WTC11 (cell line): ENCODE measurements at regions not wholly inside any gene's neighbourhood (a gene's known extent, or its start where the extent isn't known, plus 50 kb on each side); places are given as distances from the start of the nearest gene placed in this dataset.

Experiments used
- ATAC-seq: fragments of 200-7000 bp; cut with Tn5 transposase; 2 replicates; pipeline ENCODE4 v1.10.0; 2021; ENCODE audit warnings: mild to moderate bottlenecking, moderate library complexity
- CTCF ChIA-PET: fragments of 300-600 bp; sonication (Branson Sonifier 250); formaldehyde crosslinking; loops from one replicate; lab custom pipeline; 2021; ENCODE audit warnings: antibody characterized with exemption; lab: Charles Lee
- POLR2A ChIA-PET: fragments of 350-600 bp; sonication (Branson Sonifier 250); formaldehyde crosslinking; loops from one replicate; lab custom pipeline; 2021; ENCODE audit warnings: antibody characterized with exemption; lab: Charles Lee
- DNase-seq: peaks from one replicate; pipeline ENCODE4 v3.0.0; 2021; ENCODE audit warnings: low spot score
- H3K27ac Mint-ChIP-seq: 2 replicates; pipeline ENCODE4 v1.8.0; 2021; ENCODE audit warnings: mixed read lengths
- H3K27me3 Mint-ChIP-seq: 2 replicates; pipeline ENCODE4 v1.8.0; 2021; ENCODE audit warnings: low read depth, mild to moderate bottlenecking, moderate library complexity, mixed read lengths
- H3K36me3 Mint-ChIP-seq: 2 replicates; pipeline ENCODE4 v1.8.0; 2021; ENCODE audit warnings: mixed read lengths
- H3K4me1 Mint-ChIP-seq: 2 replicates; pipeline ENCODE4 v1.8.0; 2022; ENCODE audit warnings: mixed read lengths
- H3K4me3 Mint-ChIP-seq: 2 replicates; pipeline ENCODE4 v1.8.0; 2021; ENCODE audit warnings: mild to moderate bottlenecking, moderate library complexity, mixed read lengths
- H3K9me3 Mint-ChIP-seq: 2 replicates; pipeline ENCODE4 v1.8.0; 2021; ENCODE audit warnings: mixed read lengths
- ARID4B ChIP-seq: sonication (generic); formaldehyde crosslinking; IDR thresholded peaks from 2 replicates; pipeline ENCODE4 v1.8.0; 2023; ENCODE audit warnings: missing genetic modification reagents, mild to moderate bottlenecking, borderline replicate concordance
- CDX4 ChIP-seq: fragments of 250-450 bp; sonication (Bioruptor Pico); IDR thresholded peaks from 2 replicates; pipeline ENCODE4 v1.9.0; 2021; ENCODE audit warnings: moderate library complexity, mild to moderate bottlenecking, inconsistent platforms, borderline replicate concordance
- ETV6 ChIP-seq: sonication (generic); formaldehyde crosslinking; IDR thresholded peaks from 2 replicates; pipeline ENCODE4 v1.8.1; 2022; ENCODE audit warnings: mild to moderate bottlenecking, missing genetic modification reagents
- FOXJ3 ChIP-seq: sonication (generic); formaldehyde crosslinking; IDR thresholded peaks from 2 replicates; pipeline ENCODE4 v1.9.0; 2021; ENCODE audit warnings: missing genetic modification reagents, mild to moderate bottlenecking, borderline replicate concordance
- FOXP1 ChIP-seq: sonication (generic); formaldehyde crosslinking; IDR thresholded peaks from 2 replicates; pipeline ENCODE4 v1.8.0; 2022; ENCODE audit warnings: missing genetic modification reagents, mild to moderate bottlenecking, moderate library complexity, borderline replicate concordance
- FOXP4 ChIP-seq: sonication (generic); formaldehyde crosslinking; IDR thresholded peaks from 2 replicates; pipeline ENCODE4 v1.8.0; 2022; ENCODE audit warnings: mild to moderate bottlenecking, missing genetic modification reagents
- GABPB1 ChIP-seq: sonication (generic); formaldehyde crosslinking; IDR thresholded peaks from 2 replicates; pipeline ENCODE4 v1.8.1; 2023; ENCODE audit warnings: mild to moderate bottlenecking, missing genetic modification reagents
- JUN ChIP-seq: sonication (generic); formaldehyde crosslinking; IDR thresholded peaks from 2 replicates; pipeline ENCODE4 v1.8.0; 2023; ENCODE audit warnings: mild to moderate bottlenecking, missing genetic modification reagents
- SMAD3 ChIP-seq: sonication (generic); formaldehyde crosslinking; IDR thresholded peaks from 2 replicates; pipeline ENCODE4 v1.8.0; 2022; ENCODE audit warnings: missing genetic modification reagents, mild to moderate bottlenecking, borderline replicate concordance
- TEAD4 ChIP-seq: sonication (generic); formaldehyde crosslinking; IDR thresholded peaks from 2 replicates; pipeline ENCODE4 v1.8.0; 2022; ENCODE audit warnings: mild to moderate bottlenecking, missing genetic modification reagents
- ZNF263 ChIP-seq: sonication (generic); formaldehyde crosslinking; IDR thresholded peaks from 2 replicates; pipeline ENCODE4 v1.8.1; 2022; ENCODE audit warnings: low read depth, mild to moderate bottlenecking, moderate library complexity, missing genetic modification reagents
- ZNF423 ChIP-seq: fragments of 250-450 bp; sonication (Bioruptor Pico); IDR thresholded peaks from 2 replicates; pipeline ENCODE4 v2.1.2; 2022; ENCODE audit warnings: mild to moderate bottlenecking, moderate library complexity
- TF ChIP-seq, protein P1 (sequence below): sonication (generic); formaldehyde crosslinking; IDR thresholded peaks from 2 replicates; pipeline ENCODE4 v1.8.0; 2022; ENCODE audit warnings: missing genetic modification reagents
- TF ChIP-seq, protein P2 (sequence below): fragments of 200-600 bp; IDR thresholded peaks from 2 replicates; pipeline ENCODE4 v1.8.0; 2022; ENCODE audit warnings: antibody characterized with exemption
- TF ChIP-seq, protein P3 (sequence below): sonication (generic); formaldehyde crosslinking; IDR thresholded peaks from 2 replicates; pipeline ENCODE4 v1.8.1; 2022; ENCODE audit warnings: low read depth, mild to moderate bottlenecking, moderate library complexity, missing genetic modification reagents, borderline replicate concordance
- TF ChIP-seq, protein P4 (sequence below): fragments of 250-450 bp; sonication (Bioruptor Pico); IDR thresholded peaks from 2 replicates; pipeline ENCODE4 v1.9.0; 2021; ENCODE audit warnings: mild to moderate bottlenecking

- ChIA-PET CTCF (no interaction called here), POLR2A (interaction anchor here (0.6 kb wide), 1 partner anchor 105 kb away, joined by 5 read pairs; no protein-coding TSS in a partner anchor)
- no peaks in the 10 kb centered on the region for H3K27me3 Mint-ChIP-seq
- ATAC-seq: no peak
- H3K4me3 Mint-ChIP-seq: no peak overlapping the region
- H3K36me3 Mint-ChIP-seq: no peaks in the 10 kb centered on the region
- TF ChIP-seq GABPB1 (CRISPR knock-in tag): no peak
- TF ChIP-seq FOXJ3 (CRISPR knock-in tag): no peak
- TF ChIP-seq, protein P1, sequence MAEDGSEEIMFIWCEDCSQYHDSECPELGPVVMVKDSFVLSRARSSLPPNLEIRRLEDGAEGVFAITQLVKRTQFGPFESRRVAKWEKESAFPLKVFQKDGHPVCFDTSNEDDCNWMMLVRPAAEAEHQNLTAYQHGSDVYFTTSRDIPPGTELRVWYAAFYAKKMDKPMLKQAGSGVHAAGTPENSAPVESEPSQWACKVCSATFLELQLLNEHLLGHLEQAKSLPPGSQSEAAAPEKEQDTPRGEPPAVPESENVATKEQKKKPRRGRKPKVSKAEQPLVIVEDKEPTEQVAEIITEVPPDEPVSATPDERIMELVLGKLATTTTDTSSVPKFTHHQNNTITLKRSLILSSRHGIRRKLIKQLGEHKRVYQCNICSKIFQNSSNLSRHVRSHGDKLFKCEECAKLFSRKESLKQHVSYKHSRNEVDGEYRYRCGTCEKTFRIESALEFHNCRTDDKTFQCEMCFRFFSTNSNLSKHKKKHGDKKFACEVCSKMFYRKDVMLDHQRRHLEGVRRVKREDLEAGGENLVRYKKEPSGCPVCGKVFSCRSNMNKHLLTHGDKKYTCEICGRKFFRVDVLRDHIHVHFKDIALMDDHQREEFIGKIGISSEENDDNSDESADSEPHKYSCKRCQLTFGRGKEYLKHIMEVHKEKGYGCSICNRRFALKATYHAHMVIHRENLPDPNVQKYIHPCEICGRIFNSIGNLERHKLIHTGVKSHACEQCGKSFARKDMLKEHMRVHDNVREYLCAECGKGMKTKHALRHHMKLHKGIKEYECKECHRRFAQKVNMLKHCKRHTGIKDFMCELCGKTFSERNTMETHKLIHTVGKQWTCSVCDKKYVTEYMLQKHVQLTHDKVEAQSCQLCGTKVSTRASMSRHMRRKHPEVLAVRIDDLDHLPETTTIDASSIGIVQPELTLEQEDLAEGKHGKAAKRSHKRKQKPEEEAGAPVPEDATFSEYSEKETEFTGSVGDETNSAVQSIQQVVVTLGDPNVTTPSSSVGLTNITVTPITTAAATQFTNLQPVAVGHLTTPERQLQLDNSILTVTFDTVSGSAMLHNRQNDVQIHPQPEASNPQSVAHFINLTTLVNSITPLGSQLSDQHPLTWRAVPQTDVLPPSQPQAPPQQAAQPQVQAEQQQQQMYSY (CRISPR knock-in tag): no peak
- H3K27ac Mint-ChIP-seq: peak overlapping the region; percentile 88
- no peak for DNase-seq
- peaks cover 62% of the 10 kb centered on the region for H3K4me1 Mint-ChIP-seq
- H3K9me3 Mint-ChIP-seq: no peaks in the 10 kb centered on the region
Measured at GRCh38 chr18:39611381-39612100, 2045.9 kb upstream of the CELF4 start.

DNA sequence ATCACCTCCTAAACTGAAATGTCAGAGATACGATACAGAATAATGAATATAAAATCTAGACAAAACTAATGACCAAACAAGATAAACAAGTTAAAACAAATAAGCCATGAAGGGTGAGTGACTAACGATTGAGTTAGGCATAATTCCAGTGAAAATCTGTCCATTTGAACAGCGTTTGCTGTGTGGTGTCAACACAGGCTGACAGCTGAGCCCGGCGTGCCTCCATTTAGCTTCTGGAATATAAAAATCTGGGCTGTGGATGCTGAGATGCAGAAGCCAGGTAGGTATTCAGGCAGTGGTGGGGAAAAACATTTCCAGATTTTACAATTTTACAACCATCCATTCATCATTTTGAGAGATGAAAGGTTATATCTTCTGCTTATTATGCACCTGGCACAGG lies 2041.4 kb upstream of the CELF4 start:
- no peaks in the 10 kb centered on the region for H3K27me3 Mint-ChIP-seq
- no peak for ATAC-seq
- H3K4me1 Mint-ChIP-seq: peaks cover 61% of the 10 kb centered on the region
- no peaks in the 10 kb centered on the region for H3K36me3 Mint-ChIP-seq
- POLR2A ChIA-PET: no interaction called here
- CTCF ChIA-PET: no interaction called here
- DNase-seq: no peak
- H3K4me3 Mint-ChIP-seq: no peak overlapping the region
- no peaks in the 10 kb centered on the region for H3K9me3 Mint-ChIP-seq
- TF ChIP-seq CDX4 (CRISPR knock-in tag): no peak
- TF ChIP-seq ZNF423 (CRISPR knock-in tag): no peak
- no peak for TF ChIP-seq ARID4B (CRISPR knock-in tag)
- no peak for TF ChIP-seq JUN (CRISPR knock-in tag)
- no peak for TF ChIP-seq ZNF263 (CRISPR knock-in tag)
- TF ChIP-seq FOXP4 (CRISPR knock-in tag): no peak
- TF ChIP-seq FOXP1 (CRISPR knock-in tag): no peak
- TF ChIP-seq, protein P2, sequence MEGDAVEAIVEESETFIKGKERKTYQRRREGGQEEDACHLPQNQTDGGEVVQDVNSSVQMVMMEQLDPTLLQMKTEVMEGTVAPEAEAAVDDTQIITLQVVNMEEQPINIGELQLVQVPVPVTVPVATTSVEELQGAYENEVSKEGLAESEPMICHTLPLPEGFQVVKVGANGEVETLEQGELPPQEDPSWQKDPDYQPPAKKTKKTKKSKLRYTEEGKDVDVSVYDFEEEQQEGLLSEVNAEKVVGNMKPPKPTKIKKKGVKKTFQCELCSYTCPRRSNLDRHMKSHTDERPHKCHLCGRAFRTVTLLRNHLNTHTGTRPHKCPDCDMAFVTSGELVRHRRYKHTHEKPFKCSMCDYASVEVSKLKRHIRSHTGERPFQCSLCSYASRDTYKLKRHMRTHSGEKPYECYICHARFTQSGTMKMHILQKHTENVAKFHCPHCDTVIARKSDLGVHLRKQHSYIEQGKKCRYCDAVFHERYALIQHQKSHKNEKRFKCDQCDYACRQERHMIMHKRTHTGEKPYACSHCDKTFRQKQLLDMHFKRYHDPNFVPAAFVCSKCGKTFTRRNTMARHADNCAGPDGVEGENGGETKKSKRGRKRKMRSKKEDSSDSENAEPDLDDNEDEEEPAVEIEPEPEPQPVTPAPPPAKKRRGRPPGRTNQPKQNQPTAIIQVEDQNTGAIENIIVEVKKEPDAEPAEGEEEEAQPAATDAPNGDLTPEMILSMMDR: no peak
- TF ChIP-seq ETV6: no peak
- TF ChIP-seq, protein P3, sequence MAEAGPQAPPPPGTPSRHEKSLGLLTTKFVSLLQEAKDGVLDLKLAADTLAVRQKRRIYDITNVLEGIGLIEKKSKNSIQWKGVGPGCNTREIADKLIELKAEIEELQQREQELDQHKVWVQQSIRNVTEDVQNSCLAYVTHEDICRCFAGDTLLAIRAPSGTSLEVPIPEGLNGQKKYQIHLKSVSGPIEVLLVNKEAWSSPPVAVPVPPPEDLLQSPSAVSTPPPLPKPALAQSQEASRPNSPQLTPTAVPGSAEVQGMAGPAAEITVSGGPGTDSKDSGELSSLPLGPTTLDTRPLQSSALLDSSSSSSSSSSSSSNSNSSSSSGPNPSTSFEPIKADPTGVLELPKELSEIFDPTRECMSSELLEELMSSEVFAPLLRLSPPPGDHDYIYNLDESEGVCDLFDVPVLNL: no peak
- no peak for TF ChIP-seq GABPB1 (CRISPR knock-in tag)
- TF ChIP-seq, protein P4, sequence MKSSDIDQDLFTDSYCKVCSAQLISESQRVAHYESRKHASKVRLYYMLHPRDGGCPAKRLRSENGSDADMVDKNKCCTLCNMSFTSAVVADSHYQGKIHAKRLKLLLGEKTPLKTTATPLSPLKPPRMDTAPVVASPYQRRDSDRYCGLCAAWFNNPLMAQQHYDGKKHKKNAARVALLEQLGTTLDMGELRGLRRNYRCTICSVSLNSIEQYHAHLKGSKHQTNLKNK (CRISPR knock-in tag): no peak
- TF ChIP-seq TEAD4 (CRISPR knock-in tag): no peak
- TF ChIP-seq SMAD3 (CRISPR knock-in tag): no peak
- H3K27ac Mint-ChIP-seq: no peak overlapping the region; the same call in 1 of the 2 replicates
